ENCODE measurements at regions not wholly inside any gene's neighbourhood (a gene's known extent, or its start where the extent isn't known, plus 50 kb on each side); places are given as distances from the start of the nearest gene placed in this dataset.

DNA sequence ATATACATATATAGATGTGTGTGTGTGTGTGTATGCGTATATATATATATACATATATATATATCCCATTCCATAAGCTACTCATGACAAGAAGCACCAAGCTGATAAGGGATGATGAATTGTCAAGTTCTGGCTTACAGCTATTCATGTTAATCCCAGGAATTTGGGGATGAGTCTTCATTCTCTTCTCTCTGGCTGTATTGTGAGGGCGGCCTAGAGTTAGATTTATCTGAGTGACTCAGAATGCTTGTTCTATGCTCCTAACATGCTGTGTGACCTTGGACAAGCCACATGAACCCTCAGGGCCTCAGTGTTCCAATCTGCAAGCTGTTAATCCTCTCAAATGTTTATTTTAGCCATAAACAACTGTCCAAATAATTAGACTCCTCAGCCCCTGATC is 749.0 kb downstream of the MED13L start:
- Histone ChIP-seq H3K36me3 (ENCODE audit: insufficient read depth, low read length) (no peaks in the 10 kb centered on the region), H3K4me1 (ENCODE audit: insufficient read depth, low read length) (no peaks in the 10 kb centered on the region), H3K9me3 (ENCODE audit: control insufficient read depth, insufficient read depth, low read length) (no peaks in the 10 kb centered on the region), H3K9ac (ENCODE audit: low read depth, low read length) (no peak overlapping the region)

DNA sequence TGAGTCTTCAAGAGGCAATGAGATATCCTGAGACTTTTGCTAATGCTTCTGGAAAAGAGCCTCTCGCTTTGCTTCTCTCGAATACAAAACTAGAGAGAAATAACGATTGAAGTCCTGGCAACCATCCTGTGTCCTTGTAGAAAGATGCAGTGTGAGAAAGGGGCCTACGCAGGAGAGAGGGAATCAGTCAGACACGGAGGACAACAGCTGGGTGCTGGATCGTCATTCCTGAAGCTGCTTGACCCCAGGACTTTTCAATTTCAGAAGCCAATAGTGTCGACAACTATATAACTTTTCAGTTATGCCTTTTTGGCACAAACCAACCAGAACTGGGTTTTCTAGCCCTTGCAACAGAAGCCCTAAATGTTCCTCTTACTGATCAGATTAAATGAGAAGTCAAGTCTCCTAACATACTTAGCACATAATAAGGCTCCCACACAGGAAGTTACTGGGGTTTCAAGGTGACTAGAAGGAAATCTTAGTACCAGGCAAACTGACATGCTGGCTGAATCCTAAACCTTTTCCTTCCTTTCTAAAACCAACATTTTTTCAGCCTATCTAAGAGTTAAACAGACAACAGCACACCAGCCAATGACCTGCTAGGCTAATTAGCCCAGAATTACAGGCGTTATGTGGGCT is 755.6 kb downstream of the MED13L start:
- Histone ChIP-seq H3K9ac (ENCODE audit: low read depth, low read length) (no peak overlapping the region), H3K36me3 (ENCODE audit: insufficient read depth, low read length) (no peaks in the 10 kb centered on the region), H3K4me1 (ENCODE audit: insufficient read depth, low read length) (peaks cover 5% of the 10 kb centered on the region; the same call in 1 of the 2 replicates), H3K9me3 (ENCODE audit: control insufficient read depth, insufficient read depth, low read length) (peaks cover 7% of the 10 kb centered on the region; the same call in 1 of the 2 replicates)

DNA sequence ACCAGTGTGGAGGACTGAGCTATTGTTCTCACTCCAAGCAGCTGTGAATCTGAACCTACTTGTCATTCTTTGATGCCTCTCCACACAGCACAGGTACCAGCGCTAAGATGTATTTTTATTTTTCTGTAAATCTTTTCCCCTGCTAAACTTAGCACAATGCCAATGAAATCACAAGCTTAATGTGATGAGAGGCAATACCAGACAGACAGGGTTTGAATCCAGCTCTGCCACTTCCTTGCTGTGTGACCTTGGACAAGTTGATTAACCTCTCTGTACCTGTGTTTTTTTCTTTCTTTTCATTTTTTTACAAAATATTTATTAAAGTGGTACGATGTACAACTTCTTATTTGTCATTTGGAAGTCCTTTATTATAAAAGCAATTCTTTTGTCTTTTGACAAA is 757.6 kb downstream of the MED13L start:
- H3K9ac ChIP-seq (ENCODE audit: low read depth, low read length) = no peak overlapping the region

DNA sequence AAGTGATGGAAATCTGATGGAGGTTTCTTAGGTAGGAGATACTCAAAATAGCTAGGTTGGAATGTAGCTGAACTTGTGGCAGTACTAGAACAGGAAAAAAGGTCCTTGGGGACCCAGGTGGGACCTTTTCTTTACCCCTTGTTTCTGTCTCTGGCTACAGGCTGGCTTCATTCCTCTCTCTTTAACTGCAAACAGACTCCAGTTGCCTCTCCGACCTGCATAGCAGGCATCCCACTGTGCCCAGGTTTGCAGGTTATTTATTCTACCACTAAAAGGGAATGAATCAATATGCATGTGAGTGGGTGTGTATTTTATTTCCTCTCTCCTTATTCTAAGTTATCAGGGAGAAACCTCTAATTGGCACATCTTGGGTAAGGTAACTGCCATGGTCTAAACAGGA is 758.1 kb downstream of the MED13L start:
- peaks cover 12% of the 10 kb centered on the region; the same call in 1 of the 2 replicates for H3K9me3 ChIP-seq (ENCODE audit: control insufficient read depth, insufficient read depth, low read length)
- H3K4me1 ChIP-seq (ENCODE audit: insufficient read depth, low read length) = peaks cover 5% of the 10 kb centered on the region; the same call in 1 of the 2 replicates
- no peaks in the 10 kb centered on the region for H3K36me3 ChIP-seq (ENCODE audit: insufficient read depth, low read length)
- H3K9ac ChIP-seq (ENCODE audit: low read depth, low read length) = no peak overlapping the region

More for the DNA sequence above, 757.6 kb downstream of the MED13L start:
- Histone ChIP-seq H3K9me3 (ENCODE audit: control insufficient read depth, insufficient read depth, low read length) (peaks cover 12% of the 10 kb centered on the region; the same call in 1 of the 2 replicates), H3K4me1 (ENCODE audit: insufficient read depth, low read length) (peaks cover 5% of the 10 kb centered on the region; the same call in 1 of the 2 replicates), H3K36me3 (ENCODE audit: insufficient read depth, low read length) (no peaks in the 10 kb centered on the region)

DNA sequence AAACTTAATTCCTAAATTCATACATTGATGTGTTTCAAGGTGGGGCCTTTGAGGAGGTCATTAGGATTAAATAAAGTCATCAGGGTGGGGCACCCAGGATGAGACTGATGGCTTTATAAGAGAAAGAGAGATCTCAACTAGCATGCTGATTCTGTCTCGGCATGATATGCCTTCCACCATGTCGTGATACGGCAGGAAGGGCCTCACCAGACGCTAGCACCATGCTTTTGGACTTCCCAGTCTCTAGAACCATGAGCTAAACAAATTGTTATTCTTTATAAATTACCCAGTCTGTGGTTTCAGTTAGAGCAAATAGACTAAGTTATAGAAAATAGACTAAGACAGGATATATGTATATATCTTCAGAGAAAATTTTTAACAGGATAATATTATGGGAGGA is 759.6 kb downstream of the MED13L start:
- H3K4me1 ChIP-seq (ENCODE audit: insufficient read depth, low read length) = peaks cover 5% of the 10 kb centered on the region; the same call in 1 of the 2 replicates
- H3K36me3 ChIP-seq (ENCODE audit: insufficient read depth, low read length) = no peaks in the 10 kb centered on the region
- H3K9me3 ChIP-seq (ENCODE audit: control insufficient read depth, insufficient read depth, low read length) = peaks cover 12% of the 10 kb centered on the region; the same call in 1 of the 2 replicates
- H3K9ac ChIP-seq (ENCODE audit: low read depth, low read length) = no peak overlapping the region

DNA sequence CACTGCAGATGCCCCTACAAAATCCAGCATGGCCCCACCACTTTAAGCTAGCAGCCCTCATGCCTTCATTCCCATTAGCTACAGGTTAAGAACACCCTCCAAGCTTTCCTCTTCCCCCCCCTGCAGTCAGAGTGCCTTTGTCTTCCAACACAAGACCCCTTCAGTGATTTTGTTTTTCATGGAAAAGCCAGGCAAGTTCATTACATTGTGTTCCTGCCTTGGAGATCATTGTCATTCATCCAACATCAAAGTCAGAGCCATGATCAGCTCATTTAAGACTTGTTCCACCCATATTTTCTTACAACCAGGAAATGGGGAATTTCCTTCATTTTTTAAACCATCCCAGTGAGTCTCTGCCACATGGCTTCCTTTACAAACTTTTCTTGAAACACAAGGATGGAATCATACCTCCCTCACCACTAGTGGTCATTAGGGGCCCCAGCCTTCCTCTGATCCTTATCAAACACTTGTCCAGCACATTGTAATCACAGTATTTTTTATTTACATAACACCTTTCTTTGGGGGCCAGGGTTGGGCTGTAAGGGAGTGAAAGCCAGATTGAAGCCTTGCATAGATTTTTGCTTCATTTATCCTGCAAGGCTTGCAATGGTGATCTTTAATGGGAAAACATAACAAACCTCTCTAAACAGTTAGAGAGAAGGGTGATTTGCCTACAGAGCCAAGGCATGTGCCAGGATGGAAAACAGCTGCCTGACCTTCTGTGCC is 765.3 kb downstream of the MED13L start:
- no peak overlapping the region for H3K9ac ChIP-seq (ENCODE audit: low read depth, low read length)
- H3K36me3 ChIP-seq (ENCODE audit: insufficient read depth, low read length) = no peaks in the 10 kb centered on the region
- H3K9me3 ChIP-seq (ENCODE audit: control insufficient read depth, insufficient read depth, low read length) = peaks cover 8% of the 10 kb centered on the region; the same call in 1 of the 2 replicates
- H3K4me1 ChIP-seq (ENCODE audit: insufficient read depth, low read length) = peaks cover 20% of the 10 kb centered on the region

DNA sequence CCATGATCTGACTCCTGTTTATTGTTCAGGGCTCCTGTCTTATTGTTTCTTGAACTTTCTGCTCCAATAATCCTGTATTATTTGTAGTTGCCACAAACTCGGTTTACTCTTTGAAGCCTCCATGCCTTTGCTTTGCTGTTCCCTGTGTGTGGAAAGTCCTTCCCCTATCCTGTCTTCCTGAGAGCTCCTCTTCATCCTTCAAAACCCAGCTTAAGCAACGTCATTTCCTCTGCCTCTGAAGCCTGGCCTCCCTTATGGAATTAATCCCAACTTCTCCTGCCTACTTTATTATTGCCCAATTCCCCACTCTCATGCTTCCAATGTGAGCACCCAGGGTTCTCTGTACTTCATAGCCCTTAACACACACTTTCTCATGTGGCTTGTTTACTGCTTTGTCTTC is 766.2 kb downstream of the MED13L start:
- Histone ChIP-seq H3K36me3 (ENCODE audit: insufficient read depth, low read length) (no peaks in the 10 kb centered on the region), H3K9ac (ENCODE audit: low read depth, low read length) (no peak overlapping the region), H3K9me3 (ENCODE audit: control insufficient read depth, insufficient read depth, low read length) (peaks cover 2% of the 10 kb centered on the region; the same call in 1 of the 2 replicates), H3K4me1 (ENCODE audit: insufficient read depth, low read length) (peaks cover 27% of the 10 kb centered on the region)

DNA sequence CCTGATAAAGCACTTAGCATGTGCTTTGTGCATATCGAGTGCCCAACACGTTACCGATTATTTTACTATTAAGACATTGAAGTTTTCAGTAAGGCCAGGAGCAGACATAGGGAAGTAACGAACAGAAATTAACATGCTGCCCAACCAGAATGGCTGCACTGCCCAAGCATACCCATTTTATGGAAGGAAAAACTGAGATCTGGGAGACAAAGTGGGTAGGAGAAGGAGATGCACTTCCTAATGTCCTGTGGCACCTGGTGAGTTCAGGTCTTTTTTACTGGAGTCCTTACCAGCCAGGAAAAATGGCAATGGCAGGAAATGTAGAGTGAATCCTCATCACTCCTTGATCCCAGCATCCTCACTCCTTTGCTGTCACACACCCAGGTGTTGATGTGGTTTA is 768.5 kb downstream of the MED13L start:
- Histone ChIP-seq H3K9ac (ENCODE audit: low read depth, low read length) (no peak overlapping the region), H3K4me1 (ENCODE audit: insufficient read depth, low read length) (peaks cover 37% of the 10 kb centered on the region), H3K9me3 (ENCODE audit: control insufficient read depth, insufficient read depth, low read length) (no peaks in the 10 kb centered on the region), H3K36me3 (ENCODE audit: insufficient read depth, low read length) (no peaks in the 10 kb centered on the region)

- H3K9me3 ChIP-seq (ENCODE audit: control insufficient read depth, insufficient read depth, low read length) = no peaks in the 10 kb centered on the region
- no peaks in the 10 kb centered on the region for H3K36me3 ChIP-seq (ENCODE audit: insufficient read depth, low read length)
- H3K4me1 ChIP-seq (ENCODE audit: insufficient read depth, low read length) = peaks cover 37% of the 10 kb centered on the region
- H3K9ac ChIP-seq (ENCODE audit: low read depth, low read length) = no peak overlapping the region; the same call in 1 of the 2 replicates
These were observed 769.4 kb downstream of the MED13L start for GRCh38 chr12:115507951-115508722.

DNA sequence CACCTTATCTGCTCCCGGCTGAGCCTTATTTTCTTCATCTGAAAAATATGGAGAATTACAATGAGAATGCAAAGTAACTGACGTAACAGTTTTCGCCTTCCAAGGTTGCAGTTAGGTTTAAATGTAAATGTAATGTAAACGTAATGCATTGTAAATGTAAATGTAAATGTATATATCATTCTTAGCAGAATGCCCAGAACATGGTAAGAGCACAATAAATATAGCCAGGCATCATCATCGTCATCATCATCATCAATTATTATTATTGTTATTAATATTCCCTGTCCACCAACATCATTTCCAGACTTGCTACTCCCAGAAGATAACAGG is 770.0 kb downstream of the MED13L start:
- Histone ChIP-seq H3K36me3 (ENCODE audit: insufficient read depth, low read length) (no peaks in the 10 kb centered on the region), H3K4me1 (ENCODE audit: insufficient read depth, low read length) (peaks cover 37% of the 10 kb centered on the region), H3K9me3 (ENCODE audit: control insufficient read depth, insufficient read depth, low read length) (no peaks in the 10 kb centered on the region), H3K9ac (ENCODE audit: low read depth, low read length) (no peak overlapping the region; the same call in 1 of the 2 replicates)

GRCh38 chr12:115506822-115507559 is 770.5 kb downstream of the MED13L start:
- Histone ChIP-seq H3K9ac (ENCODE audit: low read depth, low read length) (no peak overlapping the region; the same call in 1 of the 2 replicates), H3K36me3 (ENCODE audit: insufficient read depth, low read length) (no peaks in the 10 kb centered on the region), H3K4me1 (ENCODE audit: insufficient read depth, low read length) (peaks cover 37% of the 10 kb centered on the region), H3K9me3 (ENCODE audit: control insufficient read depth, insufficient read depth, low read length) (no peaks in the 10 kb centered on the region)

GRCh38 chr12:115504306-115505290 is 772.9 kb downstream of the MED13L start:
- Histone ChIP-seq H3K36me3 (ENCODE audit: insufficient read depth, low read length) (no peaks in the 10 kb centered on the region), H3K4me1 (ENCODE audit: insufficient read depth, low read length) (peaks cover 37% of the 10 kb centered on the region), H3K9ac (ENCODE audit: low read depth, low read length) (no peak overlapping the region)

DNA sequence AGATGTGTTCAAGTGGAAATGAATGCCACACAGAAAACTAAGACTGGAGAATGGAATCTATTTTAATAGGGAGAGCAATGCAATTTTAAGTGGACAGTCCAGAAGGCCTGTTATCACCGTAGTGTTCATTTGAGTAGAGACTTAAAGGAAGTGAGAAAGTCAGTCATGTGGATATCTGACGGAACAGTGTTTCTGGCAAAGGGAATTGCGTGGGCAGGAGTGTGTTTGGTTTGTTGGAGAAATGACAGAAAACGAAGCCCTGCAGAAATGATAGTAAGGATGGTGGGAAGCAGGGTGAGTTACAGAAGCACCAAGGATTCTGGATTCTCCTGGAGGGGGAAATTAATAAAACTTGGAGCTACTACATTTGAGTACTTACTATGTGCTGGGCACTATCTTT is 776.6 kb downstream of the MED13L start:
- Histone ChIP-seq H3K4me1 (ENCODE audit: insufficient read depth, low read length) (peaks cover 5% of the 10 kb centered on the region), H3K9me3 (ENCODE audit: control insufficient read depth, insufficient read depth, low read length) (no peaks in the 10 kb centered on the region), H3K36me3 (ENCODE audit: insufficient read depth, low read length) (no peaks in the 10 kb centered on the region), H3K9ac (ENCODE audit: low read depth, low read length) (no peak overlapping the region)

More at GRCh38 chr12:115504306-115505290, 772.9 kb downstream of the MED13L start:
- H3K9me3 ChIP-seq (ENCODE audit: control insufficient read depth, insufficient read depth, low read length) = no peaks in the 10 kb centered on the region

Data from ES-I3 (cell line).